NCI-H345 (cell line): ENCODE measurements at regions not wholly inside any gene's neighbourhood (a gene's known extent, or its start where the extent isn't known, plus 50 kb on each side); places are given as distances from the start of the nearest gene placed in this dataset.
"Not testable (repeated sequence)": the region's sequence is repeated elsewhere in the genome, so short reads cannot be mapped to it uniquely, and the experiment has no call there.

Experiments used
- DNase-seq: peaks from one replicate; lab custom pipeline; 2025; lab: John Stamatoyannopoulos, UW

- not testable (repeated sequence) for DNase-seq
These were observed 439.0 kb downstream of the SMARCA1 start for GRCh38 chrX:129084291-129084690.

DNA sequence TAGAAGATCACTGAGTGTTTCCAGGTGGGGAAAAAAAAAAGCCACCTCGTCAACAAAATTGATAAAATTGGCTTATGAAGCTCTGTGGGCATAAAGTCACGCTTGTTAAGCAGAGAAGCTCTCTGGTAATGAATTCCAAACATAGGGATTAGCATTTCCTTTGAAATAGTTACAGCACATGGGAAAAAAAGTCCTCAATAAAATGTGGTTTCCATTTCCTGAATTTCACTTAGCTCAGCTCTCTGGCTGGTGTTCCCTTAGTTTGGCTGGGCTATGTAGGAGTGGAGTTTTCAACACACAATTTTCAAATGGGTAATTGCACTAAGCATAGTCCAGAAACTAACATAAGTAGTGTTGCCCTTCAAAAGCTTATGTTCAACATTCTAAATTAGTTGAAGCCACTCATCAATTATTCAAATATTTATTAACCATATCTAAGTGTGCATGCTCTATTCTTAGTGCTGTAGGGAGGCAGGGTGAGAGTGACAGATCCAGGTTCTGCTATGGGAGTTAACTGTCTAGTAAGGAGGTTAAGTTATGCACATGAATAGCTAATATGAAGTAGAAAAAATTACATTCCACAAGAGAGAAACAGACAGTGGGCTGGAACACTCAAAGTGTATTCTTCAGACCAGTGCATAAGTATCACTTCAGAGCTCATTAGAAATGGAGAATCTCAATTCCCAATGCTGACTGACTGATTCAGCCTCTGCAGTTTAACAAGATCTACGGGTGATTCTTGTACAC lies 445.7 kb downstream of the SMARCA1 start:
- DNase-seq, result no peak

DNA sequence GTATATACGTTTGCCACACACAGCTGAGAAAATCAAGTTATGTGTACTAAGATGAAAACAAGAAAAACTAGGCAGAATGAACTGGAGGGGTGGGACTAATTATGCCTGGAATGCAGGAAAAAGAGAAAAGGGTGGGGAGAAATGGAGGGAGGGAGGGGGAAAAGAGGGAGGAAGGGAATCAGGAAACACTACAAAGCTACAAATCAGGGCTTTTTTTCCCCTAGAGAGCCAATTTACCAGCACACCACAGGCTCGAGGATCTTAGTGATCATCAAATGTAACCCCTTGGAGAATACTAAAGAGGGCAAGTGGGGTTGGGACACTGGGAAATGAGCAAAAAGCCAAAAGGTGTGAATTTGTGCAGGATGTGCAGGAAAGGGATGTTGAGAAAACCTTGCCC lies 451.9 kb downstream of the SMARCA1 start:
- no peak for DNase-seq

- no peak for DNase-seq
These were observed 457.4 kb downstream of the SMARCA1 start for GRCh38 chrX:129065895-129066294.

DNA sequence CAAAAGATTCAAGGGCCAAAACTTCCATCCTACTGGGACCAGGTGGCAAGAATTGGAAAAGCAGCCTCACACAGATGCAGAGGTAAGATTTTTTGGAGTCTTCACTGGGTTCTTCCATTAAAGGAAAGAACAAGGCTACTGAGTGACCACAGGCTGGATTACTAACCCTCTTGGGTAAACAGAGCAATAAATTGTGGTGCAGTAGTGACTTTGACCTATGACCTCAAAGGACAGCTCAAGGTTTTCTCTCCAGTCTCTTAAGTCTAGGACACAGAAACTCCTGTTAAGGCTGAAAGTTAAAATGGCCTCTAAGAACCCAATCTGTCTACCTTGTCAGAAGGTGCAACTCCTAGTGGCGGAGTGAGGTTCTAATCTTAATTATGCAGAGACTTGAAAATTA lies 464.9 kb downstream of the SMARCA1 start:
- DNase-seq, result no peak

GRCh38 chrX:129043138-129043537 lies 480.2 kb downstream of the SMARCA1 start:
- DNase-seq, result no peak

DNA sequence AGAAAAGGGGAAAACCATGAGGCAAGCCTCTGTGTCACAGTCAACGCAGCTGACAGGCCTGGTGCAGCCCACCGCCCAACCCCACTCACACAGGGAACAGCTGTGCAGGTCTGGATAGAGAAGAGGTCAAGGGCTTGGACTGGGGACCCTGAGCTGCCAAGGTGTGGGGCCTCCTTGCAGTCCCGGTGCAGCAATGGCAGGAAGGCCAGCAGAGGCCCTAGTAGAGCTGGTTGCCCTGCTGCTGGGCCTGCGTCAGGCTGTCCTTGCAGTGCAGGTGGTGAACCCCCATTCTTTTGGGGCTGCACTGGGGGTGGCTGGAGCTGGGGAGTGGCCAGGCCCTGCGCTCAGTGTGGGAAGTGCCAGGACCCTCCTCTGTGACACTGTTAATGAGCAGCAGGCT lies 482.0 kb downstream of the SMARCA1 start:
- DNase-seq, result no peak

DNA sequence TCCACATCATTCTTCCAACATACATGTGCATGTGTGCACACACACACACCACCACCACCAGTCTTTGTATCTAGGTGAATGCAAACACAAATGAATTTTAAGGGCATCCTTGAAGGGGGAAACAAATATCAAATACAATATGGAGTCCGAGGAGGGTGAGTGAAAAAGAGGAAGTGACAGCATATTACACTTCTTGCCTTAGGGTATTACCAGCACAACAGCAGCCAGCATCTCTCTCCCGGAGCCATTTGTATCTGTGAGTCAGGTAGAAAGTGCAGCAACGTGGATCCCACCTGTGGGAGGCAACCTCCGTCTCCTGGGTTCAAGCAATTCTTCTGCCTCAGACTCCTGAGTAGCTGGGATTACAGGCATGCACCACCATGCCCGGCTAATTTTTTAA lies 483.2 kb downstream of the SMARCA1 start:
- no peak for DNase-seq

DNA sequence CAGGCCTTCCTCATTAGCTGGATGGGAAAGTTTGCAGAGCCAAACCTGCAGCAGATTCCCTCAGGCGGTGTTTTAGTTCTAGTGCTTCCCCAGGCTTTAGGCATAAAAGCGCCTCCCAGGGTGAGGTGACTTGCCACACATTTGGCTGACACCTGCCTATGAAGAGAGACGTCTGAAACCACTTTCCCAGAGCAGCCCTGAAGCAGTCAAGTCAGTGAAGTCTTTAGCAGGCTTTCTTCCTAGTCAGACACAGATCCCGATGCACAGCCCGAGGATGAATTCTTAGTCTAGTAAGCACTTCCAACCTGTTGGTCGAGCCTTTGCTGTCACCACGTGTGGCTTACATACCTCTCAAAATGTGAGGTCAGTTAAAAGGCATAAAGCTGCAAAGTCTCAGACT lies 484.1 kb downstream of the SMARCA1 start:
- no peak for DNase-seq

DNA sequence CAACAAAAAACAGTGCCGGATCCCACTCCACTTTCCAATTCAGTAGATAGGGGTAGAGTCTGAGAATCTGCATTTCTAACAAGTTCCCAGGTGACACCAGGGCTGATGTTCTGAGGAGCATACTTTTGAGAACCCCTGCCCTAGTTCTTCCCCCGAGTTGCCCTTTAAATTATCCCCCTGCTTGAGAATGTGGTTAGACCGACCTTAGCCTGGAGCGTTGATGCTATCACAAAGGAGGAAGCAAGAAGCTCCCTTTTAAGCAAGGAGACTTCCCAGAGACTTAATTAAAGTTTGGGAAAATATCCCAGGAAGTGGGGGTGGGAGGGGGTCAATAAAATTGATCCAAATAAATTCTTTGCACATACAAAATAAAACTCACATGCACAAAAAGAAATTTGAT lies 485.9 kb downstream of the SMARCA1 start:
- no peak for DNase-seq

DNA sequence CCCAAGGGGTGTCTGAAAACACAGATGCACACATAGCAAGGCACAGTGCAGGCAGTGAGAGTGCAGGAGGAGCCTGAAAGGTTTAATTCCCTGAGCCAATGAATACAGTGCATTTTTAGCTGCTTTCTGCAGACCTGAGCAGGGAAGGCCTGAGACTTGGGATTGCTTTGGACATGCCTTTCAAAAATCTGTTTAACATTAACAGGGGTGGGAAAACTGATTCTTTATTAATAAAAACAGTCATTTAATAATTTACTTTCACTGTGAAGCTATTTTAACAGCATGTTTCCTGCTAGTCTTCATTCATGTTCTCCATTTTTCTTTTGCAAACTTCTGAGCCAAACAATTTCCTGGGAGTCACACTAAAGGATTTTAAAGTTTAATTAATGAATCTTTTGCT lies 488.1 kb downstream of the SMARCA1 start:
- DNase-seq, result no peak

DNA sequence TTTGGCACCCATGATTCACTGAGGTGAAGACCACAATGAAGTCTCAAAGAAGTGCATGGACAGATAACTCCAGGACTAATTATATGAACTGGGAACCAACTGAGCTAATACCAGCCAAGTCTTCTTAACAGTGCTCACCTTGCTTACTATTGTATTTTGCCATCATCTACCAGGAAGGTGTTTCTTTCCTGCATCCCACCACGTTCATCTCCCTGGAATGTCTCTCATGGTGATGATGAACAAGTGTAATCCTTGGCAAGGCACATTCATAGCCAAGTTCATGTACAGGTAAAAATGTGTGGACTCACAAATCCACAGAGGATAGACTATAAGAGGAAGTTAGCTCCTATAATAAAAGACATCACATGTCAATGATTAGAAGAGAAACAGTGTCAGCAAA lies 489.1 kb downstream of the SMARCA1 start:
- DNase-seq, result no peak

GRCh38 chrX:129026202-129026601 lies 497.1 kb downstream of the SMARCA1 start:
- DNase-seq, result no peak

DNA sequence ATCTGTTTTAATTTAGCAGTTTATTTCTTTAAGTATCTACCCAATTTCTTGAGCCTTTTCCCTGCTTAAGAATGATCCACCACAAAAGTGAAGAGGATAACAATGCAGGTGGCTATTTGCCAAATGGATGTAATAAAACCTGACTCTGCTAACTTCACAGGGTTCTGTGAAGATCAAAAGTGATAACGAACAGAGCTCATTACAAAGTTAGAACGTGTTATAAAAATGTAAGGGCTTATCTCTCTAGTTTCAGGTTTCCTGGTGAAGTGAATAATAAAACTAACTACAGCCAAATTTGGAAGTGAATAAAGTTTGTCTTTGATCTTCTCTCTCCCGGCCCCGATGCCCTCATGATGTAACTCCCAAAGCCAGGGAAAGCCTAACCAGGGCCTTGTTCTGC lies 497.9 kb downstream of the SMARCA1 start:
- no peak for DNase-seq

DNA sequence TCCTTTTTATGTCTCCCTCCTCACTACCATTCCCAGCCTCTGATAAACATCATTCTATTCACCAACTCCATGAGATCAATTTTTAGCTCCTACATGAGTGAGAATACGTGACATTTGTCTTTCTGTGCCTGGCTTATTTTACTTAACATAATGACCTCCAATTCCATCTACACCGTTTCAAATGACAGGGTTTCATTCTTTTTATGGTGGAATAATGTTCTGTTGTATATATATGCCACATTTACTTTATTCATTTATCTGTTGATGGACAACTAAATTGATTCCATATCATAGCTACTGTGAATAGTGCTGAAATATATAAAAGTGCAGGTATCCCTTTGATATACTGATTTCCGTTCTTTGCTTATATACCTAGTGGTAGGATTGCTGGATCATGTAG lies 503.9 kb downstream of the SMARCA1 start:
- DNase-seq, result no peak

- DNase-seq, result no peak
These were observed 507.9 kb downstream of the SMARCA1 start for GRCh38 chrX:129015381-129015780.

DNA sequence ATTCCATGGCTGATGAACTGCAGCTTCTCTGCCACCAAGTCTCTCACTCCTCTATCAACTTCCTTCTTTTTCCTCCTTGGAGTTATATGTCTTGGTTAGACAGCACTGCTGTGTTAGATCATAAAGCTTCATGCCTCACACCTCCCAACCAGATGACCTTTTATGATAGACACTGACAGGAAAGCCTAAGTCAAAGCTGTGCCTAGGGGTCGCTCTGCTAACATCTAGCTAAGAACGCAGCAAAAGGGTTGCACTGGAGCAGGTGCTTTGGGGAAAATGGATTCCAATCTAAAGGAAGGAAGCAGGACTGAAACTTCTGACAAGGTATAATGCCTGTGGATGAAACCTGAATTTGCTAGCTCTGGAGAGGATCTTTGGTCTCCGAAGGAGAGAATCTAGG lies 509.7 kb downstream of the SMARCA1 start:
- no peak for DNase-seq

- DNase-seq, result no peak
These were observed 515.7 kb downstream of the SMARCA1 start for GRCh38 chrX:129007631-129008030.

- DNase-seq, result no peak
These were observed 516.8 kb downstream of the SMARCA1 start for GRCh38 chrX:129006491-129006890.

GRCh38 chrX:129000797-129001196 lies 522.5 kb downstream of the SMARCA1 start:
- DNase-seq, result no peak

GRCh38 chrX:129000018-129000417 lies 523.3 kb downstream of the SMARCA1 start:
- no peak for DNase-seq

DNA sequence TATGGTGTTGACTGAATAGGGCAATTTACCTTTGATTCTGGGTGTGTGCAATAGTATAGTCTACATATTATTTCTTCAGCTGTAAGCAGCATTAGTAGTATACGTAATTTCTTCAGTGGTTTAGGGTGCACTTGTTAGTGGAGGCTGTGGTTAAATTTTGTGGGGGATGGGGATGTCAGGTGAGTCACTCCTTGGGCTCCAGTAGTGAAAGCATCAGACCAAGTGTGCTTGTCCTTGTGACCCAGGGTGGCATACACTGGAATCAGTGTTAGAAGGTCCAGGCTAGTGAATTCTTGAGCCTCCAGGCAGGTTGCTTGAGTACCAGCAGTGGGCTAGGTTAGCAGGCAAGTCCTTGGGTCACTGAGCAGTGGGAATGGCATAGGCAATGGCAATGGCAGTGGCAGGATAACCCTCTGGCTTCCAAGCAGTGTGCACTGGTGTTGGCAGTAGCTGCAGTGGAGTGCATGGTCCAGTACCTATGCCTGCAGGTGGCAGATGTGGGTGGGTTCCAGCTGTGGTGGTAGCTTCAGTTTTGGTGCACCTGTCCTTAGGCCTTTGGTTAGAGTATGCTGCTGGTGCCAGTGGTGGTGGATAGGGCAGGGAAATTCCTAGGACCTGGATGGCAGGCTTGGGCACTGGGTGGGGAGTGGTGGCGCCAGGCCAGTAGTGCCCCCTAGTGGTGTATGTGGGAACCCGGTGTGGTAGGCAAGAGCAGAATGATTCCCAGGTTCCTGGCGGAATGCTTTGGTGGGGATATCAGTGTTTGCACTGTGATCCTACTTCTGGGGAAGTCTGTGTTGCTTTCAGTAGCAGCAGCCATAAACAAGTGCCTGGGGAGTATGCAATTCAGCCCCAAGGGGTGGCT lies 531.0 kb downstream of the SMARCA1 start:
- no peak for DNase-seq

GRCh38 chrX:128975745-128976144 lies 547.5 kb downstream of the SMARCA1 start:
- peak; percentile 1 for DNase-seq
